Activated CD8-positive, alpha-beta memory T cell treated with anti-CD3 and anti-CD28 coated beads, Interleukin-2, amount 50 U/mL, for 24 hours (primary cell): ENCODE measurements at regions not wholly inside any gene's neighbourhood (a gene's known extent, or its start where the extent isn't known, plus 50 kb on each side); places are given as distances from the start of the nearest gene placed in this dataset.
A peak's percentile ranks its signal among the peaks of the same experiment; 100 is the strongest.
"Not testable (repeated sequence)": the region's sequence is repeated elsewhere in the genome, so short reads cannot be mapped to it uniquely, and the experiment has no call there.

Source experiments
- DNase-seq: peaks from one replicate; pipeline ENCODE4 v3.0.0-alpha.2; 2020; ENCODE audit errors: extremely low read depth

DNA sequence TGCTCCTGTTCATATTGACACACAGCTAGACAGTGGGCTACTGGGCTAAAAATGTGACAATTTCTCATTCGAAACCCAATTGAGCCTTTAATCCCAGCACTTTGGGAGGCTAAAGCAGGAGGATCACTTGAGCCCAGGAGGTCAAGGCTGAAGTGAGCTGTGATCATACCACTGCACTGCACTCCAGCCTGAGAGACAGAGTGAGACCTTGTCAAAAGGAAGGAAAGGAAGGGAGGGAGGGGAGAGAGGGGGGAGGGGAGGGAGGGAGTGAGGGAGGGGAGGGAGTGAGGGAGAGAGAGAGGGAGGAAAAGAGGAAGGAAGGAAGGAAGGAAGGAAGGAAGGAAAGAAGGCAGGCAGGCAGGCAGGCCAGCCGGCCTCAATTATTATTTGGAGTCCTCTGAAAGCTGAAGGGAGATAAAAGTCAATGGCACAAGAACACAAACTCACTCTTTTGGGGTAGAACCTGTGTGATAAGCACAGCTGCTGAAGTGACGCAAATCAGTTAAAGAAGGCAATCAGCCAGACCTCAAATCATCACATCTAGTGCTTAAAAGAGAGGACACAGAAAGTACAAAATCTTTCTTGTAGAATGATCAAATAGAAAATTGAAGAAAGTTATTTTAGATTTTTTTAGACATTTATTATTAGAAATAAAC is 98.1 kb downstream of the CCDC71L start:
- DNase-seq, result no peak

DNA sequence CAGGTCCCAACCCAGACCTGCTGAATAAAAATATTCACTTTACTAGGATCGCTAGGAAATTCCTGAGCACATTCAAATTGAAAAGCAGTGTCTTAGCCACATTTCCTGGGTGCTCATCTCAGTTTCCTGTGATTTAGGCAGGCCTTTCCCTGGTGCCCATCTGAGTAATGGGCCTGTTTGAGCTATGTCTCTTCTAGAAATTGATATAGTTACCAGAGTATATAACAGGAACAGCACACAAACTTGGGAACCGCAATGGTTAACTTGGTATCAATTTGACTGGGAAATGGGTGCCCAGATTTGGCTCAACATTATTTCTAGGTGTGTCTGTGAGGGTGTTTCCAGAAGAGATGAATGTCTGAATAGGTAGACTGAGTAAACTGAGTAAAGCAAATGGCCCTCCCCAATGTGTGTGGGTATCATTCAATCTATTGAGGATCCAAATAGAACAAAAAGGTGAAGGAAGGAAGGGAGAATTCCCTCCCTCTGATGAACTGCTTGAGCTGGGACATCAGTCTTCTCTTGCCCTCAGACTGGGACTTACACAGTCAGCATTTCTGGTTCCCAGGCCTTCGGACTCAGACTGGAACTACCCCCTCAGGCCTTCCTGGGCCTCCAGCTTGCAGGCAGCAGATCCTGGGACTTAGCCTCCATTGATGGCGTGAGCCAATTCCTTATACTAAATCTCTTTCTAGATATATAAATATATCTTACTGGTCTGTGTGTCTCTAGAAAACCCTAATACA is 99.1 kb downstream of the CCDC71L start:
- DNase-seq, result no peak

DNA sequence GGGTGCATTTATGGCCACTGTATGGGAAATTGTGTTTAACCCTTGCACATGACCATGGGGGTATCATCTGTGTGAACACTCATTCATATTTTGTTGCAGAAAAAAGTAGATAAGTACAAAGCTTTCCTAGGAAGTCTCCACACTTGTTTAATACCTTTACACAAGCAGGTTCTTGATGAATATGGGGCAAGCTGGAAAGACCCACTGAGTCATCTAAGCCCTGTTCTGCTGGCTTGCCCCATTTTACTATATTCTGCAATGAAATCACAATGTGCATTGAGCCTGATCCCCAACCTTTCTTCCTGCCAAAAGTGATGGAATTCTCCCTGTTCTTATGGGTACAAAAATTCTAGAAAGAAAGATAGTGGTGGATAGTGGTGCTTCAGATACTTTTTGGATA is 99.8 kb downstream of the CCDC71L start:
- DNase-seq, result no peak

DNA sequence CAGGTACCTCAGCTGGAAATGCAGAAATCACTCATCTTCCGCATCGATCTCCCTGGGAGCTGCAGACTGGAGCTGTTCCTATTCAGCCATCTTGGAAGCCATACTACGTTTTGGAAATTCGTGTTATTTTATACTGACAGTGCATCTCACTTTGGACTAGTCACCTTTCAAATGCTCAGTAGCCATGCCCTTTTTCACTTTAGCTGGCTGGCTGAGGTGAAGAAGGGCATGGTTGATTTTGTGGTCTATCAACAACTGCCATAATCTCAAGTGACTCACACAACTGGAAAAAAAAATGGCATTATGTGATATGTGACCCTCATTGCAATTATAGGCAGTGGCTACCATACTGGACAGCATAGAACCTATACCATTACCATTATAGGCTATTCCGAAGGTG is 100.5 kb downstream of the CCDC71L start:
- DNase-seq, result no peak

DNA sequence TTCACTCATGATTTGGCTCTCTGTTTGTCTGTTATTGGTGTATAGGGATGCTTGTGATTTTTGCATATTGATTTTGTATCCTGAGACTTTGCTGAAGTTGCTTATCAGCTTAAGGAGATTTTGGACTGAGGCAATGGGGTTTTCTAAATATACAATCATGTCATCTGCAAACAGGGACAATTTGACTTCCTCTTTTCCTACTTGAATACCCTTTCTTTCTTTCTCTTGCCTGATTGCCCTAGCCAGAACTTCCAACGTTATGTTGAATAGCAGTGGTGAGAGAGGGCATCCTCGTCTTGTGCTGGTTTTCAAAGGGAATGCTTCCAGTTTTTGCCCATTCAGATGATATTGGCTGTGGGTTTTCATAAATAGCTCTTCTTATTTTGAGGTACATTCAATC is 104.7 kb downstream of the CCDC71L start:
- DNase-seq, result not testable (repeated sequence)

DNA sequence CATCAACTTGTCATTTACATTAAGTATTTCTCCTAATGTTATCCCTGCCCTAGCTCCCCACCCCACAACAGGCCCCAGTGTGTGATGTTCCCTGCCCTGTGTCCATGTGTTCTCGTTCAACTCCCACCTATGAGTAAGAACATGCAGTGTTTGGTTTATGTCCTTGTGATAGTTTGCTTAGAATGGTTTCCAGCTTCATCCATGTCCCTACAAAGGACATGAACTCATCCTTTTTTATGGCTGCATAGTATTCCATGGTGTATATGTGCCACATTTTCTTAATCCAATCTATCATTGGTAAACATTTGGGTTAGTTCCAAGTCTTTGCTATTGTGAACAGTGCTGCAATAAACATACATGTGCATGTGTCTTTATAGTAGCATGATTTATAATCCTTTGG is 106.3 kb downstream of the CCDC71L start:
- not testable (repeated sequence) for DNase-seq

DNA sequence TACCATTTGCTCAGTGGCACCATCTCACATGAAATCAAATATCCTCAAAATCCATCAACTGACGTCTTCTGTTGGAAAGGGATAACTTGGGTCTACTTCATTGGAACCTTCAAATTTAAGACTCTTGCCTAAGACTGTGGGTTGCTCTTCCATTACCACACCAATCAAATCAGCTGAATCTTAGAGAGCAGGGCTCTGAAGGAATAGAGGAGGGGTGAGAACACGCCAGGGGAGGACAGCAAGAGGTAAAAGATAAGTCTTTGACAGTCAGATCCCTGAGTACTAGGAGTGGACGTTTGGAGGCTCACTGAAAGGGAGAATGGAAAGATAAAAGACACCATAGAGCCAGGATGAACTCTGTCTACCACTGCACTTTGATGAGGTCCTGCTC is 107.5 kb downstream of the CCDC71L start:
- DNase-seq, result no peak

DNA sequence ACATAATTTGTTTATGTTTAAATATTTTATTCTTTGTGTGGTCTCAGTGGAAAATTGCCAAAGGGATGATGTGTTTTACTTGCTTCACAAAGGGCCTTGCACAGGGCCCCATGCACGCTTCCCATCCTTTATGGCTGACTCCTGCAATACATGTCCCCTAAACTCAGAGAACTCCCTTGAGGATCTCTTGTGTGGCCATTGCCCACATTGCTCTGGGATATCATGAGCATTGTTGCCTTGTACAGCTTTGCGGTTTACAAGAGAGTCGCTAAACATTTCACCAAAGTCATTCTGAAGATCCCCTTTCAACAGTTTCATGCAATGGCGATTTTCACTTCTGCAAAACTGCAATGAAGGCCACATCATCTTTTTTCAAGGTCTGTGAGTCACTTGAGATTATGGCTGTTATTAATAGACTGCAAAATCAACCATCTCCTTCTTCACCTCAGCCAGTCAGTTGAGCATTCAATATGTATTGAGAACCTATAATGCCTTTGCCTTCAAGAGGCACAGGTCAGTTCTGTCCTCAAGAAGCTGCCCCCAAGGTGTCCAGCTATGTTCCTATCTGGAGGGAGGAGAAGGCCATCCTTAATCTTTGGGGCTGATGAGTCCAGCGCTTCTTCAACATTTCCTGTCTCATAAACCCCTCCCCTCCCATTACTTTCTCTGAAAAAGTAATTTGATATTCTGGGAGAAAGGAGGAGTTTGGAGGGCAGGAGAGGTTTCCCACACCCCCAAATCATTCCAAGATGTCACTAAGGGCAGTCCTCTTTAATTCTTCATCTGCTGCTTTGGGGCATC is 108.1 kb downstream of the CCDC71L start:
- no peak for DNase-seq

DNA sequence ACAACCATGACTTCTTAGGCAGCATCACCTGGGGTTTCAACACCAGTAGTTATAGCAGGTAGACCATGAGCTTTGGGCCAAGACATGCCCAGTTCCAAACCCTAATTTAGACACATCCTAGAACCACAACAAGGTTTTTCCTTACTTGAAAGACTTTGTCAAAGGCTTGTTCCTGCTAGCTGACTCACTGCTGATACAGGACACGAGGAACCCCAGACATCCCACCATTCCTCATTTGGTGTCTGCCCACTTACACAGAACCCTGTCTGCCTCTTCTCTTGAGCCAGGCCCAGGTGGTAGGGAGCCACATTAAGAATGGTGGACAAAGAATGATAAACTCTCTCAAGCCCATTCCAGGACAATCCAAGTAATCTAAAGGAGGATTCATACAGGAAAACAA is 109.0 kb downstream of the CCDC71L start:
- no peak for DNase-seq

DNA sequence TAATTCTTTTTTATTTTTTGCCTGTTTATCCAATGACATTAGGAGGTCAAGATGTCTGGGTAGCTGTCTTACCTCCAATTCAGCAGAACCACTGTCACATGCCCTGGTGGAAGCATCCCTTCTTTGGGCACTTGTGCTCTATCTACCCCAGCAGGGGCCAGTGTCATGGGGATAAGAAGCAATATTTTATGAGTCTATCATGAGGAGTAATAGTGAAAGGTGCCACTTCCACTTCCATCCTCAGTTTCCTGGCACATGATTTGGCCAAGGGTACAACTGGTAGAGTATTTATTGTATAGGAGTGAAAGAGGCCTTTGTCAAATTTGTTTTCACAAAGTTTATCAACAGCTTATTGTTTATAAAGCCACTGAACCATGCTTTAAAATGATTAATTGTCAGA is 112.5 kb downstream of the CCDC71L start:
- no peak for DNase-seq

DNA sequence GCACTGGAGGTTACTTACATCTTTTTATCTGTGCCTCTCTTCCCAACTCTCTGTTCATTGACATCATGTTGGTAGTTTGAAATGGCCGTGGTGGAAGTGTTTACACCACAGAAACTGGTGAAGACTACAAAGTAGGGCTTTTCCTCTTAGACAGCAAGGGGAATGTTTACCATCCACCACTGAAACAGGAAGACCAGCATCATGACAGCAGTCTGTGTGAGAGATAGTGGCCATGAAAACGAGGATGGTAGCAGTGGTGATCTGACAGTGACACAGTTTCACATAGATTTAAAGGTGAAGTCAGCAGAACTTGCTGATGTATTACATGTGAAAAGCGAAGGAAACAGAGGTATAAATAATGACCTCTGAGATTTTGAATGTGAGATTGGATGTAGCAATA is 115.7 kb downstream of the CCDC71L start:
- DNase-seq, result no peak

DNA sequence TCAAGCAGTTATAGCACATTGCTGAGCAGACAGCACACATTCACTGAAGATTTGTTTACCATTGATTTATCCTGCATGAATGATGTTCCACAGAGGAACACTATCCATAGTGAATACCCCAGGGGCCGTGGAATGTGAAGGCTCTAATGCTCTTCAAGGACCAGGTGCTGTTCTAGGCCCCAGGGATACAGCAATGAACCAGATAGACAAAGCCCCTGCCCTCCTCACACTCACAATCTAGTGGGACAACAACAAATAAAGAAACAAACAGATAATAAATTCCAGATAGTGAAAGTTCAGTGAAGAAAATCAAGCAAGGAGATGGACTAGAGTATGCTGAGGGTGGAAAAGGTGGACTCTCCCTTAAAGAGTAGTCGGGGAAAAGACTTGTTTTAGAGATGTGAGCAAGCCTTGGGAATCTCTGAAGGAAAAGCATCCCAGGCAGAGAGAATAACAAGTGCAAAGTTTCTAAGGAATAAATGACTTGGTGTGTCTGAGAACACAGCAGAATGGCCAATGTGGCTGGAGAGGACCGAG is 117.7 kb downstream of the CCDC71L start:
- DNase-seq, result no peak

DNA sequence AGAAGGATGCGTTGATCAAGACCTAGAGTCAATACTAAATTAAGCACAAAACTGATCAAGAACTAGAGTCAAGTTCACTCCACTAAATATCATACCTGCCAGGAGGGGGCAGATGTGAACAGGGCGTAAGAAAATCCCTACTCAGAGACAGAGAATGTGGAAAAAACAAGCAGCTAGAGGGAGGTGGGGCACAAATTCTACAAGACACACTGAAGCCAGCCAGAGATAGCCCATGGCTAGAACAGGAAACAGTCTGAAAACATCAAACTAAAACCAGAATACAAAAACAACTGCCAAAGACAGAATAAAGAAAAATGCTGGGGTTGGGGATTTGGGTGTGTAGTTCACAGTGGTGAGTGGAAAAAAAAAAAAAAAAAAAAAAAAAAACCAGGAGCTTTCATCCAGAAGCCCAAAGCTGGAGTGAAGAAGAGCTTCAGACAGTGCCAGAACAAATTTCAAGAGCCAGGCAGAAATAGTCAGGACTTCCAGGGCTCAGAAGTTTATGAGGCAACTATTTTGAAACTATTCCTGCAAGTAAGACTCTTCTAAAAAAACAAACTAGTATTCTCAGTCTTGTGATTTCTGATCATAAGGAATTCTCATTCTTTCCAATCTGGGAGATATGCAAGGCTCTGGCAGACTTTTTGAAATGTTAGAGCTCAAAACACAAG is 118.3 kb downstream of the CCDC71L start:
- DNase-seq, result peak; percentile 15

DNA sequence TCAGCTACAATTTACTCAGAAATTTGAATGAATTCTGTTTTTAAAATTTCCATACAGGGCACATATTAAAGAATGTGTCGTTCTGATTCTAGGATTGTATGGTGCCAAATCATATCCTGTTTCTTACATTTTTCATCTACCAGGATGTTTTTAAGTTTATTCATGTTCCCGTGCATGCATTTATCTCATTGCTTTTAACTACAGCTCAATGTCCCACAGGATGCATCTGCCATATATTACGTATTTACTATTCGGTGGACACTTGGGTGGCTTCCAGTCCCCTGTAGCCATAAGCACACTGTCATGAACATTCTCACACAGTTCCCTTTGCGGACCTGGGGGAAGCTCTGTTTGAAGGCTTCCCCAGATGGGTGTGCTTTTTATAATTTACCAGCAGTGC is 122.3 kb downstream of the CCDC71L start:
- DNase-seq, result no peak

DNA sequence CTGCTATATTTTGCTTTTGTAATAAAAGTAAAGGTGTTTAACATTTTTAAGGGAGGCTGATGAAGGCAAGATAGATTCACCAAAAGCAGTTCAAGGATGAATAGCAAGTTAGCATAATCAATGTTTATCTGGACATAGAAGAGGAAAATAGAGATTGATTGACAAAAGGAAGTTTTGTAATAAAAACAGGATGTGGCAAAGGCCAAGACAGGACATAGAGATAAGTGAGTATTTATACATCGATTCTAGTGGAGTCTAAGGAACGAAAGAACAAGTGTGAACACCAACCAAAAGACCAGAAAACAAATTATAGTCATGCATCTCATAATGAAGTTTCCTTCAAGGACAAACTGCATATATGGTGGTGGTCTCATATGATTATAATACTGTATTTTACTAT is 123.8 kb downstream of the CCDC71L start:
- no peak for DNase-seq

DNA sequence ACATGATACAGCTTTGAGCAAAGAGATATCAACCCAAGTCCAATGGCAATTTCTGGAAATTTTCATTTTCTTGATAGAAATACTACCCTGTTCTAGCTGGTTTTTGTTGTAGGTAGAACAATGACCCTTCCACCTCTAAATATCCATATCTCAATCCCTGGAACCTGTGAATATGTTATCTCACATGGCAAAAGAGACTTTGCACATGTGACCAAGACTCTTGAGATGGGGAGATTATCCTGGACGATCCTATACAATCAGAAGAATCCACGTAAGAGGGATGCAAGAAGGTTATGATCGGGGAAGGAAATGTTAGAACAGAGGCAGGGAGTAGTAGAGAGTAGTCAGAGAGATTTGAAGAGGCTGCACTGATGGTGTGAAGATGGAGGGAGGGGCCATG is 124.9 kb downstream of the CCDC71L start:
- no peak for DNase-seq

DNA sequence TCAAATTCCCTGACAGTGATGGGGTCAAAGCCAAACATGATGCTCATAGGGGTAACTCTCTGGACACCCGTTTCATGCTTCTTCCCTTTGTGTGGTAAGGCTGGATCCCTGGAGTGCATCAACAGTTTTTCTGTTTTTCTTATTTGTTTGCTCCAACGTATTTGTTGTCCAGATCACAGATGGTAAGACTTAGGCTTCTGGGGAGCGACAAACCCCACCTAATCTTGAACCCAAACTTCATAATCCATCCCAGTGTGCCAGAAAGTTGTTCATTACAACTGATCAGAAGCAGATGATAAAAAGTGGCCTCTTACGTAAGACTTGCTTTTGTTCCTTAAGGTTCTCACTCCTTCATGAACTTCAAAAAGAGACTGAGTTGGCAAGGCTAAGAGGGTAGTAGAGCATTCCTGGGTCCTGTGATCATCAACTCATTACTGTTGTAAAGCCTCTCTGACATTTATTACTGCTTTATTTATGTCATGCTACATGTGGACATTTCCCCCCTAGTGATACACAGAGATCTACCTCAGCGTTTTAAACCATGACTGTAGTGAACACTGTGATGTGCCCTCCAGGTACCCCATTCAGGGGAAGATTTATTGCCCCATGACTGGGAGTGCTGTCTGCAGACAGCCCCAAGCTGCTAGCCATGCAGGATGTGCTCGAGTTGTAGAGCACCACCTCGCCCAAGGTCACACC is 125.6 kb downstream of the CCDC71L start:
- DNase-seq, result no peak

DNA sequence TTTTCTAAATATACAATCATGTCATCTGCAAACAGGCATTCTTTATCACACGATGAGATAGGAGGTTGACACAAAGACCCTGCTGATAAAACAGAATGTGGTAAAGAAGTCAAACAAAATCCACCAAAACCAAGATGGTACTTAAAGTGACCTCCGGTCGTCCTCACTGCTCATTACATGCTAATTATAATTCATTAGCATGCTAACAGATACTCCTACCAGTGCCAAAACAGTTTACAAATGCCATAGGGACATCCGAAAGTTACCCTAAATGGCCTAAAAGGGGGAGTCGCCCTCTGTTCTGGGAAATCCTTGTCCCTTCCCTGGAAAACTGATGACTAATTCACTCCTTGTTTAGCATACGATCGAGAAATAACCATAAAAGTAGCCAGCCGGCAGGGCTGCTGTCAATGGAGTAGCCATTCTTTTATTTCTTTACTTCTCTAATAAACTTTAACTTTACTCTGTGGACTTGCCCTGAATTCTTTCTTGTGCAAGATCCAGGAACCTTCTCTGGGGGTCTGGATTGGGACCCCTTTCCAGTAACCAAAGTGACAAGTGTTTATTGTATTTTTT is 126.6 kb downstream of the CCDC71L start:
- no peak for DNase-seq

DNA sequence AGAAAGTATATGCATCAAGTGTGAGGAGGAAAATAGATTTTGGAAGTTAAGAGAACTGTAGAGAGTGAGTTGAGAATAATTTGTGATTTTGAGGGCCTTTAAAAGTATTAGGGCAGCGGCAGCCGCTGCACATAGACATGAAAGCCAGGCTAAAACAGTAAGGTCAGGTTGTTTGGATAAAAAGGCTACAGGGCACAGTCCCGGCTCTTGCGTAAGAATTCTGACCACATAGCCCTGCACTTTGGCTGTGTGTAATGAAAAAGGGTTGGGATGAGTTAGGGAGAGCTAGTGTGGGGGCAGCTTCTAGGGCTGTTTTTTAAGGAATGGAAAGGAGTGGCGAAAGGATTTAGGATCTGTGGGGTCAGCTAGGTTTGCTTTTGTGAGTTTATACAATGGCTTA is 130.8 kb downstream of the CCDC71L start:
- DNase-seq, result not testable (repeated sequence)

DNA sequence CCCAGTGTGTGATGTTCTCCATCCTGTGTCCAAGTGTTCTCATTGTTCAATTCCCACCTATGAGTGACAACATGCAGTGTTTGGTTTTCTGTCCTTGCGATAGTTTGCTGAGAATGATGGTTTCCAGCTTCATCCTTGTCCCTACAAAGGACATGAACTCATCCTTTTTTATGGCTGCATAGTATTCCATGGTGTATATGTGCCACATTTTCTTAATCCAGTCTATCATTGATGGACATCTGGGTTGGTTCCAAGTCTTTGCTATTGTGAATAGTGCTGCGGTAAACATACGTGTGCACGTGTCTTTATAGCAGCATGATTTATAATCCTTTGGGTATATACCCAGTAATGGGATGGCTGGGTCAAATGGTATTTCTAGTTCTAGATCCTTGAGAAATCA is 134.3 kb downstream of the CCDC71L start:
- not testable (repeated sequence) for DNase-seq

DNA sequence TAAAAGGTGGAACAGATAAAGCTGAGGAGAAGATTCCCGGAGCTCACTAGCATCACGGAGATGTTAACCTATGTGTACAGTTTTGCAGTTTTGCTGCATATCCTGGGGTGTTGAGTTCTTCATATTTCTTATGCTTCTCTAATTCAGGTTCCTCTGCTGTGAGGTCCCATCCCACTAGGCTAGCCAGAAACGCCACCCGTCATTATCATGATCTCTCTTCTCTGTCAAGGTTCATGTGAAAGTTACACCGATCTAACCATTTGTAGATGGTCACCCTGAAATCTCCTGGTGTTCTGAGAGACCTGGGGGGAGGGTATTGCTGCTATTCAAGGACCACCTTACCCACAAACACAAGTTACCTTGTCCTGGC is 136.3 kb downstream of the CCDC71L start:
- no peak for DNase-seq
